ENCODE measurements at regions not wholly inside any gene's neighbourhood (a gene's known extent, or its start where the extent isn't known, plus 50 kb on each side); places are given as distances from the start of the nearest gene placed in this dataset. TPM values are rescaled to one million over a fixed set of nuclear protein-coding genes. Genes with fewer than 3 reads are reported as not detected.

DNA sequence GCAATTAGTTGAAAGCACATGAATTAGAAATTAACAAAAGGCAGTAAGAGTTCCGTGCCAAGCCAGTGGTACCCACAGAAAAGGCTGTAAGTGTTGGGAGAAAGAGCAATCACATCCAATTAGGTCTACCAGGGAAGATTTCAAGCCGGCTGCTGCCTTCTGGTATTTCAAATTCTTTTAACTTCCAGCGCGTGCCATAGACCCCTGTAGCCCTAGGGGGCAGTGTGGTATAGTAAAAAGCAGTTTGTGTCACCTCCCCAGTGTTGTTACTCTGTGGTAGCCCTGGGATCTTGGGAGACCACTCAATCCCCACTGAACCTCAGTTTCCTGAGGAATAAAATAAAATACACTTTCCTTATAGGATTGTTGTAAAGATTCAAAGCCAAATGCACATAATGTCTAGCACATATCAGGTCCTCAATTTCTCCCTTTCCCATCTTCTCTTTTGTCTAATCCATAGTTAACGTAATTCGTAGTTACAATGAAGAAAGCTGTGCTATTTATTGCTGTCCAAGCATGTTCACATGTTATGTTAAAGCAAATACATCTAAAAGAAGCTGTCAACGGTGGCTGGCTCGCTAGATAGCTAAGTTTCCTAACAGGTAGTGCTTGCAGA, 230.2 kb downstream of the TDRD3 start:
- H3K27me3 ChIP-seq (ENCODE audit: low read depth): no peaks in the 10 kb centered on the region
- H3K36me3 ChIP-seq: no peaks in the 10 kb centered on the region
- H3K9me3 ChIP-seq: no peaks in the 10 kb centered on the region
- H3K4me3 ChIP-seq: no peak overlapping the region
- ATAC-seq (peak; percentile 64 to 74), DNase-seq (no peak)
- H3K4me1 ChIP-seq: no peaks in the 10 kb centered on the region
- intact Hi-C loops (cut with DNase I): no loop called here
- TF ChIP-seq, protein P1, sequence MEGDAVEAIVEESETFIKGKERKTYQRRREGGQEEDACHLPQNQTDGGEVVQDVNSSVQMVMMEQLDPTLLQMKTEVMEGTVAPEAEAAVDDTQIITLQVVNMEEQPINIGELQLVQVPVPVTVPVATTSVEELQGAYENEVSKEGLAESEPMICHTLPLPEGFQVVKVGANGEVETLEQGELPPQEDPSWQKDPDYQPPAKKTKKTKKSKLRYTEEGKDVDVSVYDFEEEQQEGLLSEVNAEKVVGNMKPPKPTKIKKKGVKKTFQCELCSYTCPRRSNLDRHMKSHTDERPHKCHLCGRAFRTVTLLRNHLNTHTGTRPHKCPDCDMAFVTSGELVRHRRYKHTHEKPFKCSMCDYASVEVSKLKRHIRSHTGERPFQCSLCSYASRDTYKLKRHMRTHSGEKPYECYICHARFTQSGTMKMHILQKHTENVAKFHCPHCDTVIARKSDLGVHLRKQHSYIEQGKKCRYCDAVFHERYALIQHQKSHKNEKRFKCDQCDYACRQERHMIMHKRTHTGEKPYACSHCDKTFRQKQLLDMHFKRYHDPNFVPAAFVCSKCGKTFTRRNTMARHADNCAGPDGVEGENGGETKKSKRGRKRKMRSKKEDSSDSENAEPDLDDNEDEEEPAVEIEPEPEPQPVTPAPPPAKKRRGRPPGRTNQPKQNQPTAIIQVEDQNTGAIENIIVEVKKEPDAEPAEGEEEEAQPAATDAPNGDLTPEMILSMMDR (IDR thresholded peaks at IDR 0.05): peak; percentile 53
- no peak overlapping the region for H3K27ac ChIP-seq

Small RNAs in the stretch of these regions (microRNA-seq; reads per million reads assigned to microRNA genes)
- not detected for gene MIR3169 (ENCODE audit: borderline number of aligned reads)
